Colonic mucosa (tissue), 4 donors: ENCODE measurements at regions not wholly inside any gene's neighbourhood (a gene's known extent, or its start where the extent isn't known, plus 50 kb on each side); places are given as distances from the start of the nearest gene placed in this dataset.

ENCODE experiments used
- DNase-seq: peaks from one replicate; pipeline ENCODE4 v3.0.0-alpha.2; 2020
- H3K27ac ChIP-seq: fragments of 200-600 bp; one replicate; pipeline ENCODE4 v1.8.0; 2021
- H3K27me3 ChIP-seq: fragments of 200-600 bp; one replicate; pipeline ENCODE4 v1.8.0; 2021
- H3K36me3 ChIP-seq: fragments of 200-600 bp; one replicate; pipeline ENCODE4 v1.8.0; 2021
- H3K4me1 ChIP-seq: fragments of 200-600 bp; one replicate; pipeline ENCODE4 v1.8.0; 2021; ENCODE audit warnings: mild to moderate bottlenecking
- H3K4me3 ChIP-seq: fragments of 200-600 bp; one replicate; pipeline ENCODE4 v1.8.0; 2021
- H3K9ac ChIP-seq, 2 donors: one replicate each; pipeline ENCODE4 v1.7.0; 2013; ENCODE audit warnings: control low read depth in 2 of 2, low read depth in 2 of 2, low read length in 2 of 2
- H3K9me3 ChIP-seq: fragments of 200-600 bp; one replicate; pipeline ENCODE4 v1.8.0; 2021
- CTCF ChIP-seq: fragments of 200-600 bp; IDR thresholded peaks from one replicate; pipeline ENCODE4 v1.8.0; 2022; ENCODE audit warnings: antibody characterized with exemption, mild to moderate bottlenecking
- intact Hi-C: fragments of 100-400 bp; cut with DNase I; formaldehyde crosslinking; loops from one replicate; pipeline ENCODE4 v1.14.1; 2022
- donor health status: healthy.
- donor health status: DM: no; HTN: no; CAD: no.
- donor health status: DM: no; HTN: no; CAD: no.

- intact Hi-C loops: no loop called here
- H3K4me1 ChIP-seq: no peaks in the 10 kb centered on the region
- no peak for TF ChIP-seq CTCF
- H3K9me3 ChIP-seq: no peaks in the 10 kb centered on the region
- no peaks in the 10 kb centered on the region for H3K27me3 ChIP-seq
- no peak for DNase-seq
- no peak overlapping the region for H3K27ac ChIP-seq
- no peak overlapping the region for H3K9ac ChIP-seq
- H3K4me3 ChIP-seq: no peak overlapping the region
- no peaks in the 10 kb centered on the region for H3K36me3 ChIP-seq
Observed at GRCh38 chr7:136618818-136619217, 249.6 kb upstream of the CHRM2 start.

- Histone ChIP-seq H3K9ac (no peak overlapping the region), H3K27me3 (no peaks in the 10 kb centered on the region), H3K4me3 (no peak overlapping the region), H3K36me3 (no peaks in the 10 kb centered on the region), H3K9me3 (no peaks in the 10 kb centered on the region), H3K27ac (no peak overlapping the region), H3K4me1 (no peaks in the 10 kb centered on the region)
- intact Hi-C loops: no loop called here
- DNase-seq: no peak
- TF ChIP-seq CTCF: no peak
Observed at GRCh38 chr7:136617176-136617575, 251.3 kb upstream of the CHRM2 start.

- Histone ChIP-seq H3K36me3 (no peaks in the 10 kb centered on the region), H3K4me3 (no peak overlapping the region), H3K9ac (no peak overlapping the region), H3K9me3 (no peaks in the 10 kb centered on the region), H3K27ac (no peak overlapping the region), H3K4me1 (no peaks in the 10 kb centered on the region), H3K27me3 (no peaks in the 10 kb centered on the region)
- no peak for TF ChIP-seq CTCF
- no peak for DNase-seq
- intact Hi-C loops: no loop called here
Observed at GRCh38 chr7:136605532-136606329, 262.7 kb upstream of the CHRM2 start.

GRCh38 chr7:136601772-136602171 is 266.7 kb upstream of the CHRM2 start:
- TF ChIP-seq CTCF: no peak
- no peak overlapping the region for H3K27ac ChIP-seq
- H3K9ac ChIP-seq: no peak overlapping the region
- H3K4me1 ChIP-seq: no peaks in the 10 kb centered on the region
- DNase-seq: no peak
- intact Hi-C loops: no loop called here
- no peak overlapping the region for H3K4me3 ChIP-seq
- no peaks in the 10 kb centered on the region for H3K27me3 ChIP-seq
- no peaks in the 10 kb centered on the region for H3K9me3 ChIP-seq
- H3K36me3 ChIP-seq: no peaks in the 10 kb centered on the region

- no peak for DNase-seq
- H3K36me3 ChIP-seq: no peaks in the 10 kb centered on the region
- no peak overlapping the region for H3K27ac ChIP-seq
- H3K27me3 ChIP-seq: no peaks in the 10 kb centered on the region
- no peaks in the 10 kb centered on the region for H3K9me3 ChIP-seq
- intact Hi-C loops: no loop called here
- no peaks in the 10 kb centered on the region for H3K4me1 ChIP-seq
- H3K4me3 ChIP-seq: no peak overlapping the region
- TF ChIP-seq CTCF: no peak
- no peak overlapping the region for H3K9ac ChIP-seq
Observed at GRCh38 chr7:136600475-136600874, 268.0 kb upstream of the CHRM2 start.
